PFSK-1 (cell line): ENCODE measurements at regions not wholly inside any gene's neighbourhood (a gene's known extent, or its start where the extent isn't known, plus 50 kb on each side); places are given as distances from the start of the nearest gene placed in this dataset.

ENCODE experiments used
- POLR2AphosphoS5 ChIP-seq: IDR thresholded peaks from 2 replicates; pipeline ENCODE4 v1.6.1; 2012; ENCODE audit warnings: low read depth, mild to moderate bottlenecking, control low read depth, low read length, moderate library complexity
- REST ChIP-seq, 2 experiments: IDR thresholded peaks; 2 replicates each; pipeline versions ENCODE4 v1.6.1 to v1.8.0; 2011 to 2012; ENCODE audit warnings: low read depth in 2 of 2, low read length in 2 of 2, control low read depth in 1 of 2, inconsistent platforms in 1 of 2, mild to moderate bottlenecking in 1 of 2, moderate library complexity in 1 of 2; ENCODE audit not compliant: insufficient read depth in 1 of 2
- TAF1 ChIP-seq: IDR thresholded peaks from 2 replicates; pipeline ENCODE4 v1.6.1; 2012; ENCODE audit warnings: low read length, control low read depth, borderline replicate concordance; ENCODE audit not compliant: insufficient read depth

- TF ChIP-seq TAF1 (no peak), POLR2AphosphoS5 (no peak), REST (IDR thresholded peaks at IDR 0.05; ENCODE audit: insufficient read depth in 1 of 2, low read depth in 2 of 2, low read length in 2 of 2) (no peak)
These were observed 115.5 kb downstream of the TWIST2 start for GRCh38 chr2:238963161-238963970.
